ENCODE measurements at regions not wholly inside any gene's neighbourhood (a gene's known extent, or its start where the extent isn't known, plus 50 kb on each side); places are given as distances from the start of the nearest gene placed in this dataset.

GRCh38 chrX:114097866-114098265, 486.0 kb upstream of the HTR2C start:
- no peak for DNase-seq (ENCODE audit: low read depth)
- H3K4me3 ChIP-seq (ENCODE audit: low read depth, low read length) = no peak overlapping the region
- TF ChIP-seq CTCF (conservative IDR thresholded peaks at IDR 0.05; ENCODE audit: low read depth, low read length) = no peak

GRCh38 chrX:114097427-114097826, 486.5 kb upstream of the HTR2C start:
- H3K4me3 ChIP-seq (ENCODE audit: low read depth, low read length) = no peak overlapping the region
- no peak for DNase-seq (ENCODE audit: low read depth)
- TF ChIP-seq CTCF (conservative IDR thresholded peaks at IDR 0.05; ENCODE audit: low read depth, low read length) = no peak

GRCh38 chrX:114095789-114096188, 488.1 kb upstream of the HTR2C start:
- no peak overlapping the region for H3K4me3 ChIP-seq (ENCODE audit: low read depth, low read length)
- no peak for TF ChIP-seq CTCF (conservative IDR thresholded peaks at IDR 0.05; ENCODE audit: low read depth, low read length)
- no peak for DNase-seq (ENCODE audit: low read depth)

- no peak for TF ChIP-seq CTCF (conservative IDR thresholded peaks at IDR 0.05; ENCODE audit: low read depth, low read length)
- H3K4me3 ChIP-seq (ENCODE audit: low read depth, low read length) = no peak overlapping the region
- no peak for DNase-seq (ENCODE audit: low read depth)
Observed at GRCh38 chrX:114087543-114087942, 496.3 kb upstream of the HTR2C start.

GRCh38 chrX:114077773-114078172, 506.1 kb upstream of the HTR2C start:
- H3K4me3 ChIP-seq (ENCODE audit: low read depth, low read length) = no peak overlapping the region
- no peak for TF ChIP-seq CTCF (conservative IDR thresholded peaks at IDR 0.05; ENCODE audit: low read depth, low read length)
- no peak for DNase-seq (ENCODE audit: low read depth)

GRCh38 chrX:114075073-114075673, 508.7 kb upstream of the HTR2C start:
- no peak for DNase-seq (ENCODE audit: low read depth)
- no peak for TF ChIP-seq CTCF (conservative IDR thresholded peaks at IDR 0.05; ENCODE audit: low read depth, low read length)
- no peak overlapping the region for H3K4me3 ChIP-seq (ENCODE audit: low read depth, low read length)

- no peak for TF ChIP-seq CTCF (conservative IDR thresholded peaks at IDR 0.05; ENCODE audit: low read depth, low read length)
- DNase-seq (ENCODE audit: low read depth) = no peak
- H3K4me3 ChIP-seq (ENCODE audit: low read depth, low read length) = no peak overlapping the region
Observed at GRCh38 chrX:114073926-114074325, 510.0 kb upstream of the HTR2C start.
